ENCODE measurements at regions not wholly inside any gene's neighbourhood (a gene's known extent, or its start where the extent isn't known, plus 50 kb on each side); places are given as distances from the start of the nearest gene placed in this dataset.

DNA sequence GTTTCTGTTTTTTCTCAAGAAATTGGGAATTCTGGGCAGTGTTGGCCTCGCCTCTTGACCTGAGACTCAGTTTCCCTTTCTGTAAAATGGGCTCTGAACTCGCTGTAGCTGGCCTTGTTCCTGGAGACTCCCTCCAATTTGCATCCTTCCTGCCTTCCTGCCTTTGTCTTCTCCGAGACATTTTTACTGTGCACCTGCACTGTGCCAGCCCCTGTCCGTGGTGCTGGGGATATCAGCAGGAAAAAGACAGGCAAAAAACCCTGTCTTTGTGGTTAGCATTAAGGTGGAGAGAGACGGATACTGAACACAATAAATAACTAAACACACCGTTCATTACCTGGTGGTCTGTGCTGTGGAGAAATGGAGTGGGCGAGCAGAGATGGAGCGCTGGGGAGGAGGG, 129.8 kb downstream of the AACS start:
- TF ChIP-seq GATA2 (IDR thresholded peaks at IDR 0.05; ENCODE audit: low read depth, low read length) (no peak), GATA3 (IDR thresholded peaks at IDR 0.05; ENCODE audit: low read depth, low read length) (no peak)

Measured in SH-SY5Y (cell line).